ENCODE measurements at regions not wholly inside any gene's neighbourhood (a gene's known extent, or its start where the extent isn't known, plus 50 kb on each side); places are given as distances from the start of the nearest gene placed in this dataset.

- H3K9ac ChIP-seq (ENCODE audit: control insufficient read depth, insufficient read depth, low read length) = no peak overlapping the region
- no peaks in the 10 kb centered on the region for H3K4me1 ChIP-seq (ENCODE audit: control insufficient read depth, insufficient read depth, low read length)
- no peaks in the 10 kb centered on the region for H3K79me2 ChIP-seq (ENCODE audit: control insufficient read depth, insufficient read depth, low read length)
- H3K27me3 ChIP-seq (replicated peaks in 1 of 2; ENCODE audit: control insufficient read depth in 2 of 2, insufficient read depth in 2 of 2, low read length in 1 of 2) = no peaks in the 10 kb centered on the region
- no peak for DNase-seq (ENCODE audit: low read depth, low spot score)
- no peak for FAIRE-seq
- ChIA-PET CTCF (no interaction called here), SMC1A (ENCODE audit: uncharacterized antibody, unreplicated experiment) (no interaction called here), POLR2A (no interaction called here), RAD21 (ENCODE audit: unreplicated experiment) (no interaction called here)
- H3K27ac ChIP-seq (ENCODE audit: control insufficient read depth, insufficient read depth) = no peak overlapping the region
- 0% methylated on average over 2 of the region's 2 CpGs for WGBS (ENCODE audit: insufficient coverage, insufficient replicate concordance, low lambda C conversion rate, missing lambda C conversion rate)
- no peaks in the 10 kb centered on the region for H3K9me3 ChIP-seq (replicated peaks; ENCODE audit: control insufficient read depth, insufficient read depth, low read length)
- no peaks in the 10 kb centered on the region for H3K36me3 ChIP-seq (ENCODE audit: control insufficient read depth in 2 of 2, insufficient read depth in 2 of 2, low read length in 1 of 2)
- no peak overlapping the region for H2AFZ ChIP-seq (ENCODE audit: control insufficient read depth, low read depth, low read length)
- no TSS peak for BruUV-seq (replicated peaks)
- intact Hi-C loops (cut with micrococcal nuclease; ENCODE audit: unreplicated experiment) = no loop called here
- no peak overlapping the region for H3K4me3 ChIP-seq
- TF ChIP-seq MYC (IDR thresholded peaks at IDR 0.05; ENCODE audit: insufficient read depth, insufficient read length, insufficient replicate concordance, low read length, severe bottlenecking) (no peak), RUNX3 (IDR thresholded peaks at IDR 0.05; ENCODE audit: low read length) (no peak), RELB (IDR thresholded peaks at IDR 0.05; ENCODE audit: low read depth) (no peak), NR2C1 (IDR thresholded peaks at IDR 0.05) (no peak), ELK1 (IDR thresholded peaks at IDR 0.05; ENCODE audit: low read depth, low read length) (no peak), CTCF (IDR thresholded peaks at IDR 0.05 in 2 of 3, conservative IDR thresholded peaks at IDR 0.05 in 1 of 3; ENCODE audit: control insufficient read depth in 2 of 3, extremely low read depth in 1 of 3, insufficient read depth in 1 of 3, low read depth in 3 of 3, low read length in 3 of 3) (no peak), REST (IDR thresholded peaks at IDR 0.05; ENCODE audit: low read depth, low read length) (no peak), NRF1 (conservative IDR thresholded peaks at IDR 0.05; ENCODE audit: low read depth, low read length) (no peak), ATF7 (IDR thresholded peaks at IDR 0.05; ENCODE audit: low read depth) (no peak), IRF4 (IDR thresholded peaks at IDR 0.05; ENCODE audit: low read depth, low read length) (no peak), POU2F2 (IDR thresholded peaks at IDR 0.05; ENCODE audit: borderline replicate concordance, low read depth, low read length) (no peak), TARDBP (IDR thresholded peaks at IDR 0.05; ENCODE audit: borderline replicate concordance) (no peak), JUND (IDR thresholded peaks at IDR 0.05; ENCODE audit: low read depth, low read length) (no peak), SREBF2 (IDR thresholded peaks at IDR 0.05; ENCODE audit: low read length) (no peak), SUZ12 (IDR thresholded peaks at IDR 0.05; ENCODE audit: unreplicated experiment) (no peak), ASH2L (IDR thresholded peaks at IDR 0.05; ENCODE audit: borderline replicate concordance, low read depth) (no peak), USF2 (IDR thresholded peaks at IDR 0.05; ENCODE audit: borderline replicate concordance, low read depth, low read length) (no peak)
- no peaks in the 10 kb centered on the region for H4K20me1 ChIP-seq (ENCODE audit: control insufficient read depth, insufficient read depth)
- ATAC-seq = no peak
- in situ Hi-C loops (cut with MboI) = no loop called here
- no peak overlapping the region for H3K4me2 ChIP-seq (ENCODE audit: control insufficient read depth, insufficient read depth)
These were observed 257.3 kb upstream of the C16orf82 start for GRCh38 chr16:26809461-26809860.

All from GM12878 (cell line).